ENCODE measurements at regions not wholly inside any gene's neighbourhood (a gene's known extent, or its start where the extent isn't known, plus 50 kb on each side); places are given as distances from the start of the nearest gene placed in this dataset.
"Not testable (repeated sequence)": the region's sequence is repeated elsewhere in the genome, so short reads cannot be mapped to it uniquely, and the experiment has no call there.

DNA sequence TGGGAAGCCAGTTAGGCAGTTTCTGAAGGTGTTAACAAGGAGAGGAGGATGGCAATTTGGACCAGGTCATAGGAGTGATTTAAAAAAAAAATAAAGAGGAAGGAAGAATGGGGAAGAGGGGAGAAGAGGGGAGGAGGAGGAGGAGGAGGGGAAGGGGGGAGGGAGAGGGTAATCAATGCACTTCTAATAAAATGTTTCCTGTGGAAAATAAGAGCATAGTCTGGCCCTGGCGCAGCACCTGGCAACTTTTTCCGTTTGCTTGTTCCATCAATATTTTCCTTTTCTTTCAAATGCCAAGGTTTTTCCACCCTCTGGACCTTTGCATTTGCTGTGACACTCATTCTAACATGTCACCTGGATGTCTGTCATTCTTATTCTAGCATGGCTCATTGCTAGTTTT, 308.2 kb downstream of the PPP1R3A start:
- in situ Hi-C loops (cut with MboI; ENCODE audit: low sequenced_read_pairs) = no loop called here

DNA sequence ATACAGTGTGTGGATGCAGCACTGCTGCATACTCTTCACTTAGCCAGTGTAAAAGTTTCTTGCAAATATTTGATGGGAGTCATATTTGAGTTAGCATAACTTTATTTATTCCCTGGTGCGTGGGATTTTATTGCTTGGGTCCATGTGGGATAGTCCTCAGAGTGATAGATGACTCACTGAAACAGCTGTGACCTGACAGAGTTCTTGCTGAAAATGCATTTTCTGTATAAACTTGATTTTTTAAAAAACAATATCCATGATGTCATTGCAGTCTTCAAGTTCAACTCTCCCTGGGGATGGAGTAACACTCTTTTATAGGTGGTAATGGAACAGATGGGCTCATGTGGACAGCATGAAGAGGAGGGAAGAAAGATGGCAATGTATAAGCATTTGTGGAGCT, 310.0 kb downstream of the PPP1R3A start:
- in situ Hi-C loops (cut with MboI; ENCODE audit: low sequenced_read_pairs) = no loop called here

DNA sequence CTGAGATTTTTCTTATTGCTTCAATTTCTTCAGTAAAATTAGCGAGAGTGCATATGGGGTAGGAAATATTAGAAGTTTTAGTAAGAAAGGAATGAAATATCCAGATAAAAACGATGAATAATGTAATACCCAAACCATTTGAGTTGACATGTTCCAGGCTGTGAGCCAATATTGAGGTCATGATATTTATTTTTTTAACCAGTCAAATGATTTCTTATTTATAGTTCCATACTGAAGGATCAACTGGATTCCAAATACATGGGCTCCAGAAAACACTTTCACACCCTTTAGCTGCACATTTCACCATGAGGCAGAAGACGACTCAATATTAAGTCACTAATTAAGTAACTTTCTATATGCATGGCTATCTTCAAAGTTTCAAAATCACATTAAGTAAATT, 312.5 kb downstream of the PPP1R3A start:
- in situ Hi-C loops (cut with MboI; ENCODE audit: low sequenced_read_pairs) = no loop called here

DNA sequence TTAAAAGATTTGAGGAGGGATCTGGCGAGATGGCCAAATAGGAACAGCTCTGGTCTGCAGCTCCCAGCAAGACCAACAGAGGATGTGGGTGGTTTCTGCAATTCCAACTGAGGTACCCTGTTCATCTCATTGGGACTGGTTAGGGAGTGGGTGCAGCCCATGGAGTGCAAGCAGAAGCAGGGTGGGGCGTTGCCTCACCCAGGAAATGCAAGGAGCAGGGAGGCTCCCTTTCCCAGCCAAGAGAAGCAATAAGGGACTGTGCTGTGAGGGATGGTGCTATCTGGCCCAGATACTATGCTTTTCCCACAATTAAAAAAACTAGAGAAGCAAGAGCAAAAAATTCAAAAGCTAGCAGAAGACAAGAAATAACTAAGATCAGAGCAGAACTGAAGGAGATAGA, 318.4 kb downstream of the PPP1R3A start:
- in situ Hi-C loops (cut with MboI; ENCODE audit: low sequenced_read_pairs) = not testable (repeated sequence)

DNA sequence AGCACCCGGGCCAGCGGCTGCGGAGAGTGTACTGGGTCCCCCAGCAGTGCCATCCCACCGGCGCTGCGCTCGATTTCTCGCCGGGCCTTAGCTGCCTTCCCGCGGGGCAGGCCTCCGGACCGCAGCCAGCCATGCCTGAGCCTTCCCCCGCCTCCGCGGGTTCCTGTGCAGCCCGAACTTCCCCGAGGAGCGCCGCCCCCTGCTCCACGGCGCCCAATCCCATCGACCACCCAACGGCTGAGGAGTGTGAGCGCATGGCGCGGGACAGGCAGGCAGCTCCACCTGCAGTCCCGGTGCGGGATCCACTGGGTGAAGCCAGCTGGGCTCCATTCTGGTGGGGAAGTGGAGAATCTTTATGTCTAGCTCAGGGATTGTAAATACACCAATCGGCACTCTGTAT, 325.4 kb downstream of the PPP1R3A start:
- in situ Hi-C loops (cut with MboI; ENCODE audit: low sequenced_read_pairs) = not testable (repeated sequence)

DNA sequence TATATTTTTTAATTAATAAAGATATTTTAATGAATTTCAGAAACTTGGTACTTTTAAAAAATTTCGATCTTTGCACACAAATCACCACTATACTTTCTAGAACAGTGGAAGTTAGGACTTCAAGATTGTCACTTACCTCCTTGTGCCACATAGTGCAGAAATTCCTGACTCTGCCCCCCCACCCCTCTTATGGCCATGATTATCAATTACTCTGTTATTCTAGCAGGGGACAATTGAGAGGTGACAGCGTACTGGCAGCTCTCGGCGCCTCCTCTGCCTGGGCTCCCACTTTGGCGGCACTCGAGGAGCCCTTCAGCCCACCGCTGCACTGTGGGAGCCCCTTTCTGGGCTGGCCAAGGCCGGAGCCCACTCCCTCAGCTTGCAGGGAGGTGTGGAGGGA, 325.9 kb downstream of the PPP1R3A start:
- in situ Hi-C loops (cut with MboI; ENCODE audit: low sequenced_read_pairs) = not testable (repeated sequence)

DNA sequence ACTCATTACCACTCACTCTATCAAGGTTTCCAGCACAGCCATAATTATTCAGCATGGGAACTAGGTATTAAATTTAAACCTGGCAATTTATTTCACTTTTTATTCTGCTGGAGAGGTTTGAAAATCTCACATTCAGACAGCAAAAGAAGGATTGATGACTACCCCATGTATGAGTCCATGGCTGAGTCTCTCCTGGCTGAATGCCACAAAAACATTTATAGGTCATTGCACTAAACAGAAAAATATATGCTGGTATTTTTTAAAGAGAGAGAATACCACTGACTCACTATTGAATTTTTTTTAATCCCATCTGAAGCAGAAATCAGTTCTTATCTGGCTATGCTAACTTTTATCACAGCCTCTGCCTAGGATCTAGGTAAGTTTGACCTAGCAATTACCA, 336.3 kb downstream of the PPP1R3A start:
- in situ Hi-C loops (cut with MboI; ENCODE audit: low sequenced_read_pairs) = no loop called here

DNA sequence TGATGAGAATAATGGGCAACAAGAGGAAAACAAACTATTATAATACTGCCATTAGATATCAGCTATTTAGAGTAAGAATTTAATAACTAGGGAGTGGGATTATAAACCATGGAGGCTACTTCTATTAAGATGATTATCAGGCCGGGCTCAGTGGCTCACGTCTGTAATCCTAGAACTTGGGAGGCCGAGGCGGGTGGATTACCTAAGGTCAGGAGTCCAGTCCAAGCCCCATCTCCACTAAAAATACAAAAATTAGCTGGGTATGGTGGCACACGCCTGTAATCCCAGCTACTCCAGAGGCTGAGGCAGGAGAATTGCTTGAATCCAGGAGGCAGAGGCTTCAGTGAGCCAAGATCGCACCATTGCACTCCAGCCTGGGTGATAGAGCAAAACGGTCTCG, 355.6 kb downstream of the PPP1R3A start:
- in situ Hi-C loops (cut with MboI; ENCODE audit: low sequenced_read_pairs) = not testable (repeated sequence)

DNA sequence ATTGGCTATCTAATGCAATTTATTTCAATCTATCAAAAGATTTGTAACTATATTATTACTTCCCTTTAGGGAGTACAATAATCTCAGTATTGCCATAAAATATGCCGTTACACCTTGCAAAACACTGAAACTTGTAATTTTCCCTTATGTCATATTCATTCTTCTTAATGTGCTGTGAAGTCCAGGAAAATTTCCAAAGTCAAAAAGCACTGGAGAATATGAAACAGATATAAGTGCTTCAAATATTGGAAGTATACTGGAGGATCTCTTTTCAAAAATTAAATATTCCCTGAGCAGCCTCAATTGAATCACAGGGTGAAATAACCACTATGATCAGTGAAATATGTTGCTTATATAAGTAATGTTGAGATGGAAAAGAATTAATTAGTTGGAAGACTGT, 356.0 kb downstream of the PPP1R3A start:
- in situ Hi-C loops (cut with MboI; ENCODE audit: low sequenced_read_pairs) = no loop called here

DNA sequence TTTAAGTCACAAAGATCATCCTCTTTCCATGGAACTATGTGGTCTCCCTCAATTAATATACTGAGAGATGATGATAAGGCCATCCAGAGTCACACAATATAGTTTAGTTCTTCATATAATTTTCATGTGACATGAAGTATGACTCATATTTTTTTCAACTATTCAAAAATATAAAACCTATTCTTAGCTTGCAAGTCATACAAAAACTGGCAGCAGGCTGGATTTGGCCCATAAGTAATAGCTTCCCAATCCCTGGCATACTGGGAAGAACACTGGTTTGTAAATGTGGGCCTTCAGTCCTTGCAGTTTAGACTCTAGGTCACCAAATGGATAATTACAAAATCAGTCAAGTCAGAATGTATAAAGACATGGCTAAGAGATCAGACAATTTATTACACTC, 356.6 kb downstream of the PPP1R3A start:
- in situ Hi-C loops (cut with MboI; ENCODE audit: low sequenced_read_pairs) = no loop called here

DNA sequence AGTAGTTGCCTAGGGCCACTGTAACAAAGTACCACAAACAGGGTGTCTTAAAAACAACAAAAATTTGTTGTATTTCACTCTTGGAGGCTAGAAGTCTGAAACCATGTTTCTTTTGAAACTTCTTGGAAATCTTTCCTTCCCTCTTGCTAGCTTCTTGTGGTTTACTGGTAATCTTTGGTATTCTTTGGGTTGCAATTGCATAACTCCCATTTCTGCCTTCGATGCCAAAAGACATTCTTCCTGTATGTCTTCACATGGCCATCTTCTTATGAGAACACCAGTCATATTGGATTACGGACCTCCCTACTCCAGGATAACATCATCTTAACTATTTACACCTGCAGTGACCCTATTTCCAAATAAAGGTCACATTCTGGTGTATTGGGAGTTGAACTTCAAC, 357.4 kb downstream of the PPP1R3A start:
- in situ Hi-C loops (cut with MboI; ENCODE audit: low sequenced_read_pairs) = no loop called here

DNA sequence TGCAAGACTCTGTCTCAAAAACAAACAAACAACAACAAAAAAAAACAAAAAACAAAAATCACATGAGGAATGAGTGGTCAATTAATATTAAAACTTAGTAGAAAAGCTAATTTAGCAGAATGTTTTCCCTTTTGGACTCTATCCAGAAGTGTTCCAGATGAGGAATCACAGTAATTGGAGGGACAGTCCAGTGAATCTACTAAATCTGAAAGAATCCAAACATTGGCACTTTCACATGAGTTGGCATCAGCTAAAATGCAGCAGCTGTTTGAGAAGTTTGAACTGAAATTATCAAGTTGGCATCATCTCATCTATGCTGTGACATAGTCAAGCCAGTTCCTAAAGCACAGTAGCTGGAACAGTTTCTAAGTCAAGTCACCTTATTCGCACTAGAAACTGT, 367.8 kb downstream of the PPP1R3A start:
- in situ Hi-C loops (cut with MboI; ENCODE audit: low sequenced_read_pairs) = no loop called here

DNA sequence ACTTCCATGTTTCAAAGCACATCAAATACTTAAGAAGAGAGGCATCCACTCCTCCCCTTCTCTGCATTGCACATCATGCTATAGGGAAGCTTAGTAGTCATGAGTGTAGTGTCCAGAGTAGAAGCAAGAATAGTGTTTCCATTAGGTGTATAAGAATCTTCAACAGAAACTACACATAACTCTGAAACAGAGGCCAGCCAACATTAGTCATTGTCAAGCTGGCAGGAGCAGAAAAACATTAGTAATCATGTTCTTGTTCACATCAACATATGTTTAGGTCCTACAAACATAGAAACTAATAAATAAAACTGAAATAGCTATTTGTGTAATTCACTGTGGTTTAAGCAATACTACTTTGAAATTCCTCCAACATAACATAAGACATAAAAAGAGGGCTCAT, 370.2 kb downstream of the PPP1R3A start:
- in situ Hi-C loops (cut with MboI; ENCODE audit: low sequenced_read_pairs) = no loop called here

DNA sequence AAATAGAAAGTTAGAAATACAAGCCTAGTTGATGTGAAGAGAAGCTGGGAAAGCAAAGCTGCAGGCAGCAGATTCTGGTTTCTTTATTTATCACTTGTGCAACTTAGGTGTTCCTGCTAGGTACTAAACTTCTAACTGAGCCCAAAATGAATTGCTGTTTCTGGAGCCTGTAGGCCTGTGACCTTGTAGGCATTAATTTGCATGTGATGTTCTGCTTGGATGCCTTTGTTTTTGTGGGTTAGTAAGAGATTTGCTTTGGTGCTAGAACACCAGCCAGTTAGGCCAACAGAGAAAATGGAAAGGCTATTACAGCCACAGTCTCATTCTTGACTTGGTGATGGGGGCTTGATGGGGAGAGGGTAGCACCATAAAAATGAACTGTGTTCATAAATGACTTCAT, 370.7 kb downstream of the PPP1R3A start:
- in situ Hi-C loops (cut with MboI; ENCODE audit: low sequenced_read_pairs) = no loop called here

DNA sequence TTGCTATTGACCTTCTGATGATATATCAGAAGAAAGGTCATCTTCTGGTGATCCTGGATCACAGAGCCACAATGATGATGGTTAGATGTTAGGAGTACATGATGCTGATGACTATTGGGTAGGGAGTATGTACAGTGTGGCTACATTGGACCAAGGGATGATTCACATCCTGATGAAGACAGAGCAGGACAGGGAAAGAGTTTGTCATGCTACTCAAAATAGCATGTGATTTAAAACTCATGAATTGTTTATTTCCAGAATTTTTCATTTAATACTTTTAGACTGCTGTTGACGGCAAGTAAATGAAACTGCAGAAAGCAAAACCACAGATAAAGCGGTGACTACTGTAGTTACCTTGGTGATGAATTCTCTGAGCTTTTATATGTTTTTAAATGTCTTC, 397.3 kb downstream of the PPP1R3A start:
- in situ Hi-C loops (cut with MboI; ENCODE audit: low sequenced_read_pairs) = no loop called here

DNA sequence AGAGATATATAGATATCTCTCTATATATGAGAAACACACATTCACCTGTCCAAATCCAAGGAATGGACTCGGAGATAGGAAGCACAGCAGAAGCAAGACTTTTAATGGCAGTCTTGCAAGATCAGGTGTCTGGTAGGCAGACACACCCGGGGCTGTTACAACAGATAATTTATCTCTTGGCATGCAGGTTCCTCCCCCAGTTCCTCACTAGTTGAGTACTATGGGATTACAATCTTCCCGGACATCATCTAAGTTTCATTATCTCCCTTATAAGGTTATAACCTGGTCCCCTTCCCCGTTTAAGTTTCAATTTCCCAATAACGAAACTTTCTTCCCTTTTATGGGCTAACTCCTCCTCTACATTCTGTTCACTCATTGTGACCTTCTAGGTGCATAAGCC, 399.3 kb downstream of the PPP1R3A start:
- in situ Hi-C loops (cut with MboI; ENCODE audit: low sequenced_read_pairs) = no loop called here

DNA sequence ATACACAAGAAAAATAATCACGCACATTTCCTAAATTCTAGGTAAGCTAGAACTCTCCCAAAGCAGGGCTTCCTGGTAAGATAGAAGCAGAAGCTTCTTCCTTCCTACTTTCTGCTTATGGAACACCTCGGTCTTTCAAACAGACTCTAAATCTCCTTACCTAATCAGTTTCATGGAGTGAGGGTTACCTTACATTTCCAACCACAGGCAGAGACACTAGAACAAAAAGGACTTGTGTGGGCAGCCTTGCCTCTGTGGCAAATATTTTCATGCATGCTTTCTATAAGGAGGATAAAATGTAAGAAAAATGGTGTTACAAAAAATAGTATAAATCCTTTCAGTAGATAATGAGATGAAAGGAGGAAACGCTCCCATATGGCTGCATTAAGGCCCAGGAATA, 386.3 kb upstream of the SMIM30 start:
- in situ Hi-C loops (cut with MboI; ENCODE audit: low sequenced_read_pairs) = no loop called here

DNA sequence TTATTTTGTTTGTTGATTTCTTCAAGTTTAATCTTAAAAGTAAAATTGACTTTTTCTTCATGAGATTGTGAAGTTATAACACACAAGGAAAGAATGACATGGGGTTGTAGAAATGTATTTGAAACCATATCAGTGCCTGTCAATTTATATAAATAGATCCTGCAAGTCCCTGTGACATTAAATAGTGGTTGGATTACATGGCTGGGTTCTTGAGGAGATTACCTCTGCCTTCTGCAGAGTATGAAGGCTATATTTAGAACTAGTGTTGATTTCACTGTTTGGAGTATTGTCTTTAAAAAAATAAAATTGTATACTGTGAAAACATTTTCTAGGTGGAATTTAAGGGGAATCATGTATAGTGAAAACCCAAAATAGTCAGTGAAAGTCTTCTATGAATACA, 385.8 kb upstream of the SMIM30 start:
- in situ Hi-C loops (cut with MboI; ENCODE audit: low sequenced_read_pairs) = no loop called here

DNA sequence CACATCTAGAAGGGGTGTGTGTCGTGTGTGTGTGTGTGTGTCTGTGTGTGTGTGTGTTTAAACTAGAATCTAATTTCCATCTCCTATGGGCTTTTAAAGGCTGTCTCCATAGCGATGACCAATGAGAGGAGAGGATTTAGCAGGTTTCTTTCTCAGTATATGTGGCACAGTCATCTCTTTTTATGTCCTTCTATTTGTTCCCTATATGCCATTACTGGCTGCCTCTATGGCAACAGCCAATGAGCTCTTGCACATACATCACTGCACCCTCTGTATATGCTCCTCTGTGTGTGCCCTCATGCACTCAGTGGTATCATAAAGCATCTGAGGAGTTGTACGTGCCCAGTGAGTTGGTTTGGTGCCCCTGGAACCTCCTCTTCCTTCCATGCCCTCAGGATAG, 378.2 kb upstream of the SMIM30 start:
- in situ Hi-C loops (cut with MboI; ENCODE audit: low sequenced_read_pairs) = not testable (repeated sequence)

DNA sequence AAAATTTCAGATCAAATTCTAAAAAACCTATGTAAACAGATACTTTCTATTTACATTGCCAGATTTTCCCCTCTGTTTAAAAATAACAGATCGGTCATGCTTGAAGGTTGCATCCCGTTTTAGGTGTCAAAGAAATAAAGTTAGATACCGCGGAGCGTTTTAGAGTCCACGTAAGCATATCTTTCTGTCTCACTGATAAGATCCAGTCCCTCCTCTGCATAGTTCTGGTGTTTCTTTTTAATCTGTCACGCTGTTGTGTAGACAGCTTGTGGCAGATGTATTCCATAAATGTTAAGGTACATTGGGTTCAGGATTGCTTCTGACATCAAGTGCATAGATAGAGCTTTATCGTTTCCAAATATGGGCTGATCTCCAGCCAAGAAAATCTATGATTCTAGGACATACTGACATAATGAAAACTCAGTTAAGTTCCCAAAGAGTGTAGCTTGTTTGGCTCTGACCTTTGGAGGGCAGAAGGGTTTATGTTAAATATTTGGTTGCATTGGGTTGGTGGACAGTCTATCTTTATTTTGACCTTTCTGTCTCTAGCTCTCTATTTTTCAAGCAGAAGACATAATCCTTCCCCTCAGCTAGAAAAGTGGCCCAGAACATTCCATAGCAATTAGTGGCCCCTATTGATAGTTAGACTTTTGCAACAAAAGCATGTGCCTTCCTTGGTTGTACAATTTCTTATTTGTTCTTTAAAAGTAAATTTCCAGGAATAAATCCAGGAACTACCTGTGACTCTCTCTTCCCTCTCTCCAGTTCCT, 376.6 kb upstream of the SMIM30 start:
- in situ Hi-C loops (cut with MboI; ENCODE audit: low sequenced_read_pairs) = not testable (repeated sequence)

DNA sequence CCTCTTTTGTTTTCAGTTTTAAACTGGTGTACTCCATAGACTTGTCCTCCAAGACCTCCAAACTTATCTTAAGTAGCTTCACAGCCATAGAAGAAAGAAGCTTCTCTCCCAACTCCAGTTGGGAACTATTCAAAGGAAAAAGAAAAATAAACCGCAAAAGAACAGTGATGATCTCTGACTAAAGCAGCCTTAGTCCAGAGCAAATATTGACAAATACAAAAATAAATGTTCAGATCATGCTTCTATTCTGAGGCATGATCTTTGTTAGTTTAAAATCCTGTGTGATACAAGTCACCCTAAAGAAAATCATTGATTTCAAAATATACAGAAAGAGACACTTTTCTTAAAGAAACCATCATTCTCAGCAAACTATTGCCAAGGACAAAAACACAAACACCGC, 373.0 kb upstream of the SMIM30 start:
- in situ Hi-C loops (cut with MboI; ENCODE audit: low sequenced_read_pairs) = no loop called here

DNA sequence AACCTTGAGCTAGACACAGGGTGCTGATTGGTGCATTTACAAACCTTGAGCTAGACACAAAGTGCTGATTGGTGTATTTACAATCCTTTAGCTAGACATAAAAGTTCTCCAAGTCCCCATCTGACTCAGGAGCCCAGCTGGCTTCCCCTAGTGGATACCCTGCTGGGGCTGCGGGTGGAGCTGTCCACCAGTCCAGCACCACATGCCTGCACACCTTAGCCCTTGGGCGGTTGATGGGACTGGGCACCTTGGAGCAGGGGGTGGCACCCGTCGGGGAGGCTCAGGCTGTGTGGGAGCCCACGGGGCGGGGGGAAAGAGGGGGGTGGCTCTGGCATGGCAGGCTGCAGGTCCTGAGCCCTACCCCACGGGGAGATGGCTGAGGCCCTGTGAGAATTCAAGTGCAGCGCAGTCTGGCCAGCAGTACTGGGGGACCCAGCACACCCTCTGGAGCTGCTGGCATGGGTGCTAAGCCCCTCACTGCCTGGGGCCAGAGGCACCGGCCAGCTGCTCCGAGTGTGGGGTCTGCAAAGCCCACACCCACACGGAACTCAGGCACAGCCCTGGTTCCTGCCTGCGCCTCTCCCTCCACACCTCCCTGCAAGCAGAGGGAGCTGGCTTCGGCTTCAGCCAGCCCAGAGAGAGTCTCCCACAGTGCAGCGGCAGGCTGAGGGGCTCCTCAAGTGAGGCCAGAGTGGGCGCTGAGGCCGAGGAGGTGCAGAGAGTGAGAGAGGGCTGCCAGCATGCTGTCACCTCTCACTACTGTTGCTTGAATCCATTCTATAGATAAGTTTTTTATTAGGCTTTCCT, 369.8 kb upstream of the SMIM30 start:
- in situ Hi-C loops (cut with MboI; ENCODE audit: low sequenced_read_pairs) = no loop called here
